ENCODE measurements at regions not wholly inside any gene's neighbourhood (a gene's known extent, or its start where the extent isn't known, plus 50 kb on each side); places are given as distances from the start of the nearest gene placed in this dataset.

- TF ChIP-seq EZH2 (IDR thresholded peaks at IDR 0.05; ENCODE audit: insufficient read depth, low read length), result no peak
- TF ChIP-seq, protein P1, sequence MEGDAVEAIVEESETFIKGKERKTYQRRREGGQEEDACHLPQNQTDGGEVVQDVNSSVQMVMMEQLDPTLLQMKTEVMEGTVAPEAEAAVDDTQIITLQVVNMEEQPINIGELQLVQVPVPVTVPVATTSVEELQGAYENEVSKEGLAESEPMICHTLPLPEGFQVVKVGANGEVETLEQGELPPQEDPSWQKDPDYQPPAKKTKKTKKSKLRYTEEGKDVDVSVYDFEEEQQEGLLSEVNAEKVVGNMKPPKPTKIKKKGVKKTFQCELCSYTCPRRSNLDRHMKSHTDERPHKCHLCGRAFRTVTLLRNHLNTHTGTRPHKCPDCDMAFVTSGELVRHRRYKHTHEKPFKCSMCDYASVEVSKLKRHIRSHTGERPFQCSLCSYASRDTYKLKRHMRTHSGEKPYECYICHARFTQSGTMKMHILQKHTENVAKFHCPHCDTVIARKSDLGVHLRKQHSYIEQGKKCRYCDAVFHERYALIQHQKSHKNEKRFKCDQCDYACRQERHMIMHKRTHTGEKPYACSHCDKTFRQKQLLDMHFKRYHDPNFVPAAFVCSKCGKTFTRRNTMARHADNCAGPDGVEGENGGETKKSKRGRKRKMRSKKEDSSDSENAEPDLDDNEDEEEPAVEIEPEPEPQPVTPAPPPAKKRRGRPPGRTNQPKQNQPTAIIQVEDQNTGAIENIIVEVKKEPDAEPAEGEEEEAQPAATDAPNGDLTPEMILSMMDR (IDR thresholded peaks at IDR 0.05; ENCODE audit: insufficient read depth, low read depth, low read length), result no peak
- H3K9me3 Mint-ChIP-seq (ENCODE audit: unreplicated experiment), result no peaks in the 10 kb centered on the region
- no peaks in the 10 kb centered on the region for H3K4me1 Mint-ChIP-seq (ENCODE audit: low read depth, unreplicated experiment)
- no peaks in the 10 kb centered on the region for H3K36me3 Mint-ChIP-seq (ENCODE audit: low read depth, unreplicated experiment)
- FAIRE-seq, result no peak
- DNase-seq (ENCODE audit: low read depth), result no peak
- Histone ChIP-seq H2AFZ (ENCODE audit: low read depth, low read length) (no peak overlapping the region), H3K4me3 (ENCODE audit: insufficient read depth, low read depth, low read length) (no peak overlapping the region), H3K27me3 (ENCODE audit: insufficient read depth, low read length) (peaks cover 12% of the 10 kb centered on the region), H3K4me2 (ENCODE audit: low read length) (peak overlapping the region; percentile 91), H3K79me2 (ENCODE audit: insufficient read depth, low read length) (no peaks in the 10 kb centered on the region), H3K27ac (ENCODE audit: low read depth, low read length) (no peak overlapping the region), H3K9me3 (ENCODE audit: insufficient read depth, low read depth, low read length) (no peaks in the 10 kb centered on the region), H3K9ac (ENCODE audit: low read length) (no peak overlapping the region), H3K36me3 (ENCODE audit: insufficient read depth, low read length) (no peaks in the 10 kb centered on the region), H3K4me1 (ENCODE audit: insufficient read depth, low read length) (peaks cover 4% of the 10 kb centered on the region), H4K20me1 (ENCODE audit: insufficient read depth, low read length) (no peaks in the 10 kb centered on the region)
- no peak overlapping the region for H3K4me3 Mint-ChIP-seq (ENCODE audit: unreplicated experiment)
- no peak overlapping the region for H3K27ac Mint-ChIP-seq (ENCODE audit: unreplicated experiment)
- peaks cover 48% of the 10 kb centered on the region for H3K27me3 Mint-ChIP-seq (ENCODE audit: low read depth, unreplicated experiment)
Measured at GRCh38 chr2:136424112-136424511, 306.2 kb upstream of the CXCR4 start.

DNA sequence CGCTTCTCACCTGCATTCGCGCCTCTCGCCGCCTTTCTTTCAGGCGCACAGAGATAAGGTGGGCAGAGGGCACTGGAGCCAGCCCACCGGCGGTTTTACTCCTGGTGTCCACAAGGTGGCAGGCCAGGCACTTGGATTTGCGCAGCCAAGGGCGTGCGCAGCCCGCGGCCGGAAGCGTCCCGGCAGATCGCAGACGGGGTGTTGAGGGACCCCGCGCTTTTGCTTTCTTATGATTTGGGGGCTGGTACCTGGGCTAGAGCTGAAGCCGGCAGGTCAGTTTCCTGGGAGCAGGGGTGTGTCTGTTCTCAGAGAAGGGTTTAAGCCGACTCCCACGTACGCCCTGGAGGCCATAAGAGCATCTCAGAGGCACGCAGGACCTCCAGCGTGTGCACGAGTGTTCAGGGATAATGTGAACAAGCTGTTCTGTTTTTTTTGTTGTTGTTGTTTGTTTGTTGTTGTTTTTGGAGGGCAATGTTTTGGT is 305.6 kb upstream of the CXCR4 start:
- peak overlapping the region; percentile 48 for H3K27ac Mint-ChIP-seq (ENCODE audit: unreplicated experiment)

GRCh38 chr2:136422512-136422911 is 304.6 kb upstream of the CXCR4 start:
- H3K4me1 ChIP-seq (ENCODE audit: insufficient read depth, low read length), result peaks cover 4% of the 10 kb centered on the region
- H3K9me3 ChIP-seq (ENCODE audit: insufficient read depth, low read depth, low read length), result no peaks in the 10 kb centered on the region
- no peaks in the 10 kb centered on the region for H3K4me1 Mint-ChIP-seq (ENCODE audit: low read depth, unreplicated experiment)
- no peaks in the 10 kb centered on the region for H3K36me3 ChIP-seq (ENCODE audit: insufficient read depth, low read length)
- no peak overlapping the region for H3K9ac ChIP-seq (ENCODE audit: low read length)
- H3K4me3 ChIP-seq (ENCODE audit: insufficient read depth, low read depth, low read length), result no peak overlapping the region
- H4K20me1 ChIP-seq (ENCODE audit: insufficient read depth, low read length), result no peaks in the 10 kb centered on the region
- H3K27me3 Mint-ChIP-seq (ENCODE audit: low read depth, unreplicated experiment), result peaks cover 60% of the 10 kb centered on the region
- no peak overlapping the region for H2AFZ ChIP-seq (ENCODE audit: low read depth, low read length)
- H3K27me3 ChIP-seq (ENCODE audit: insufficient read depth, low read length), result peaks cover 11% of the 10 kb centered on the region
- H3K36me3 Mint-ChIP-seq (ENCODE audit: low read depth, unreplicated experiment), result no peaks in the 10 kb centered on the region
- no peak overlapping the region for H3K4me3 Mint-ChIP-seq (ENCODE audit: unreplicated experiment)
- no peak for FAIRE-seq
- no peaks in the 10 kb centered on the region for H3K9me3 Mint-ChIP-seq (ENCODE audit: unreplicated experiment)
- H3K79me2 ChIP-seq (ENCODE audit: insufficient read depth, low read length), result no peaks in the 10 kb centered on the region
- H3K27ac ChIP-seq (ENCODE audit: low read depth, low read length), result no peak overlapping the region
- TF ChIP-seq, protein P1 (IDR thresholded peaks at IDR 0.05; ENCODE audit: insufficient read depth, low read depth, low read length), result no peak
- no peak for TF ChIP-seq EZH2 (IDR thresholded peaks at IDR 0.05; ENCODE audit: insufficient read depth, low read length)
- no peak for DNase-seq (ENCODE audit: low read depth)
- H3K27ac Mint-ChIP-seq (ENCODE audit: unreplicated experiment), result no peak overlapping the region
- no peak overlapping the region for H3K4me2 ChIP-seq (ENCODE audit: low read length)

More for the DNA sequence above, 305.6 kb upstream of the CXCR4 start:
- peaks cover 12% of the 10 kb centered on the region for H3K27me3 ChIP-seq (ENCODE audit: insufficient read depth, low read length)
- H3K79me2 ChIP-seq (ENCODE audit: insufficient read depth, low read length), result no peaks in the 10 kb centered on the region
- H4K20me1 ChIP-seq (ENCODE audit: insufficient read depth, low read length), result no peaks in the 10 kb centered on the region
- peak overlapping the region; percentile 91 for H3K4me2 ChIP-seq (ENCODE audit: low read length)
- H3K4me3 ChIP-seq (ENCODE audit: insufficient read depth, low read depth, low read length), result peak overlapping the region; percentile 61
- no peaks in the 10 kb centered on the region for H3K36me3 ChIP-seq (ENCODE audit: insufficient read depth, low read length)
- H3K27ac ChIP-seq (ENCODE audit: low read depth, low read length), result no peak overlapping the region
- no peak for TF ChIP-seq EZH2 (IDR thresholded peaks at IDR 0.05; ENCODE audit: insufficient read depth, low read length)
- TF ChIP-seq, protein P1 (IDR thresholded peaks at IDR 0.05; ENCODE audit: insufficient read depth, low read depth, low read length), result peak; percentile 71
- H3K4me1 ChIP-seq (ENCODE audit: insufficient read depth, low read length), result peaks cover 4% of the 10 kb centered on the region
- no peaks in the 10 kb centered on the region for H3K9me3 ChIP-seq (ENCODE audit: insufficient read depth, low read depth, low read length)
- FAIRE-seq (no peak), DNase-seq (ENCODE audit: low read depth) (peak; percentile 22)
- Mint-ChIP-seq H3K4me3 (ENCODE audit: unreplicated experiment) (peak overlapping the region; percentile 78), H3K27me3 (ENCODE audit: low read depth, unreplicated experiment) (peaks cover 52% of the 10 kb centered on the region), H3K36me3 (ENCODE audit: low read depth, unreplicated experiment) (no peaks in the 10 kb centered on the region), H3K9me3 (ENCODE audit: unreplicated experiment) (no peaks in the 10 kb centered on the region), H3K4me1 (ENCODE audit: low read depth, unreplicated experiment) (no peaks in the 10 kb centered on the region)
- H2AFZ ChIP-seq (ENCODE audit: low read depth, low read length), result peak overlapping the region; percentile 86
- H3K9ac ChIP-seq (ENCODE audit: low read length), result peak overlapping the region; percentile 49
